ENCODE measurements at regions not wholly inside any gene's neighbourhood (a gene's known extent, or its start where the extent isn't known, plus 50 kb on each side); places are given as distances from the start of the nearest gene placed in this dataset.

DNA sequence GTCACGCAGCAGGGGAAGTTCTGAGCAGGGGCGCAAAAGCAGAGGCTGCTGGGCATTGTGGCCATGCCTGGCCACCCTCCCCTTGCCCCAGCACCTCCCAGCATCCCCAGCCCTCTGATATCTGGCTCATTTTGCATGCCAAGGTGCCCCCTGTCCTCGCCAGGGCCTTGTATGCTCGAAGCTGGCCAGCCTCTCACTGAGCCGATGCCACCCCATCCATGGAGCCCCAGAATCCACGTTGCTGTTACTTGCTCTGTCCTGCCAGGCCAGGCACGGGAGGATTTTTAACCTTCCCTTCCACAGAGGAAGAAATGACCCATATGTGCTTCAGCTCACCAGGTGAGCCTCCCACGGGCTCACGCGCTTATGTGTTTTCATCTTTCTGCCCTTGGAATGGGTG, 413.4 kb downstream of the BCL11B start:
- no peaks in the 10 kb centered on the region for H3K79me2 ChIP-seq (ENCODE audit: control insufficient read depth, insufficient read depth, low read length)
- H2AFZ ChIP-seq (ENCODE audit: low read depth, low read length), result no peak overlapping the region
- dilution Hi-C loops (cut with MboI; ENCODE audit: extremely low pct_ligation_motif_present, low sequenced_read_pairs) (no loop called here), intact Hi-C loops (cut with micrococcal nuclease) (no loop called here)
- no peak overlapping the region for H3K9ac ChIP-seq (replicated peaks; ENCODE audit: extremely low read depth, insufficient read depth, low read length)
- H3K4me2 ChIP-seq (ENCODE audit: insufficient read depth, low read length), result no peak overlapping the region
- no peaks in the 10 kb centered on the region for H4K20me1 ChIP-seq (replicated peaks; ENCODE audit: control insufficient read depth, extremely low read depth, insufficient read depth, low read length)
- H3K36me3 ChIP-seq (ENCODE audit: control insufficient read depth in 2 of 2, extremely low read depth in 1 of 2, insufficient read depth in 2 of 2, low read length in 2 of 2), result no peaks in the 10 kb centered on the region
- H3K27me3 ChIP-seq (ENCODE audit: control insufficient read depth in 2 of 2, insufficient read depth in 2 of 2, low read length in 2 of 2), result no peaks in the 10 kb centered on the region
- ChIA-PET POLR2A (no interaction called here), CTCF (no interaction called here)
- H3K27ac ChIP-seq (ENCODE audit: insufficient read depth, low read depth, low read length), result no peak overlapping the region
- TF ChIP-seq MAX (IDR thresholded peaks at IDR 0.05; ENCODE audit: insufficient read depth, insufficient read length) (no peak), MYC (IDR thresholded peaks at IDR 0.05; ENCODE audit: low read depth, low read length) (no peak), FOS (IDR thresholded peaks at IDR 0.05; ENCODE audit: borderline replicate concordance, insufficient read depth, low read length) (no peak), POLR2A (IDR thresholded peaks at IDR 0.05; ENCODE audit: low read depth, low read length) (no peak), POLR2AphosphoS5 (IDR thresholded peaks at IDR 0.05; ENCODE audit: insufficient read depth, low read depth, low read length) (no peak), GATA2 (IDR thresholded peaks at IDR 0.05; ENCODE audit: insufficient read depth, insufficient read length, low read depth, low read length) (no peak)
- TF ChIP-seq, protein P1, sequence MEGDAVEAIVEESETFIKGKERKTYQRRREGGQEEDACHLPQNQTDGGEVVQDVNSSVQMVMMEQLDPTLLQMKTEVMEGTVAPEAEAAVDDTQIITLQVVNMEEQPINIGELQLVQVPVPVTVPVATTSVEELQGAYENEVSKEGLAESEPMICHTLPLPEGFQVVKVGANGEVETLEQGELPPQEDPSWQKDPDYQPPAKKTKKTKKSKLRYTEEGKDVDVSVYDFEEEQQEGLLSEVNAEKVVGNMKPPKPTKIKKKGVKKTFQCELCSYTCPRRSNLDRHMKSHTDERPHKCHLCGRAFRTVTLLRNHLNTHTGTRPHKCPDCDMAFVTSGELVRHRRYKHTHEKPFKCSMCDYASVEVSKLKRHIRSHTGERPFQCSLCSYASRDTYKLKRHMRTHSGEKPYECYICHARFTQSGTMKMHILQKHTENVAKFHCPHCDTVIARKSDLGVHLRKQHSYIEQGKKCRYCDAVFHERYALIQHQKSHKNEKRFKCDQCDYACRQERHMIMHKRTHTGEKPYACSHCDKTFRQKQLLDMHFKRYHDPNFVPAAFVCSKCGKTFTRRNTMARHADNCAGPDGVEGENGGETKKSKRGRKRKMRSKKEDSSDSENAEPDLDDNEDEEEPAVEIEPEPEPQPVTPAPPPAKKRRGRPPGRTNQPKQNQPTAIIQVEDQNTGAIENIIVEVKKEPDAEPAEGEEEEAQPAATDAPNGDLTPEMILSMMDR (IDR thresholded peaks at IDR 0.05; ENCODE audit: extremely low read depth in 1 of 2, insufficient read depth in 1 of 2, low read depth in 1 of 2, low read length in 2 of 2), result no peak
- FAIRE-seq (no peak), DNase-seq (ENCODE audit: low read depth, low spot score) (no peak)
- H3K9me3 ChIP-seq (replicated peaks; ENCODE audit: control insufficient read depth, insufficient read depth, low read length), result peaks cover 9% of the 10 kb centered on the region
- no peaks in the 10 kb centered on the region for H3K9me1 ChIP-seq (replicated peaks; ENCODE audit: control insufficient read depth, extremely low read depth, insufficient read depth, low read length)
- H3K4me3 ChIP-seq (replicated peaks in 1 of 3; ENCODE audit: insufficient read depth in 1 of 3, low read depth in 1 of 3, low read length in 3 of 3), result no peak overlapping the region
- H3K4me1 ChIP-seq (ENCODE audit: control insufficient read depth, extremely low read depth, insufficient read depth, low read length), result no peaks in the 10 kb centered on the region
- BruUV-seq (replicated peaks), result no TSS peak

DNA sequence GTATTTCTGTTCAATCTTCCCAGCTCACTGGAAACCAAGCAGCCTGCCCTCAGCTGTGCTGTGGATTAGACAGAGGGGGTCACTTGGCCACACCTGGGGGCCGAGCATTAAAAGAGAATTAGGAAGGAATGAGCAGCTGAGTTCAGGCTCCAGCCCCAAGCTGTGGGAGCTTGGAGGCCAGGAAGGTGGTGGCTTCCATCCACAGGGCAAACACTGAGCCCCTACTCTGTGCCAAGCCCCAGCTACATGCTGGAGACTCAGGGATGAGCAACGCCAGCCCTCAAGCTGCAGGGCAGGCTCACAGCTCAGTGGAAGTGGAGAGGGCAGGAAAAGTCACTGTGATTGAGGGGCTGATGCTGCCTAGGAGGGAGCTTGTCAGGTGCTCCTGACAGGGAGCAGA, 412.7 kb downstream of the BCL11B start:
- Histone ChIP-seq H3K4me3 (replicated peaks in 1 of 3; ENCODE audit: insufficient read depth in 1 of 3, low read depth in 1 of 3, low read length in 3 of 3) (no peak overlapping the region), H2AFZ (ENCODE audit: low read depth, low read length) (no peak overlapping the region), H3K9me1 (replicated peaks; ENCODE audit: control insufficient read depth, extremely low read depth, insufficient read depth, low read length) (no peaks in the 10 kb centered on the region), H3K9me3 (replicated peaks; ENCODE audit: control insufficient read depth, insufficient read depth, low read length) (peaks cover 11% of the 10 kb centered on the region), H3K36me3 (ENCODE audit: control insufficient read depth in 2 of 2, extremely low read depth in 1 of 2, insufficient read depth in 2 of 2, low read length in 2 of 2) (no peaks in the 10 kb centered on the region), H3K4me1 (ENCODE audit: control insufficient read depth, extremely low read depth, insufficient read depth, low read length) (no peaks in the 10 kb centered on the region), H3K79me2 (ENCODE audit: control insufficient read depth, insufficient read depth, low read length) (no peaks in the 10 kb centered on the region), H3K9ac (replicated peaks; ENCODE audit: extremely low read depth, insufficient read depth, low read length) (no peak overlapping the region), H4K20me1 (replicated peaks; ENCODE audit: control insufficient read depth, extremely low read depth, insufficient read depth, low read length) (no peaks in the 10 kb centered on the region), H3K4me2 (ENCODE audit: insufficient read depth, low read length) (no peak overlapping the region), H3K27ac (ENCODE audit: insufficient read depth, low read depth, low read length) (no peak overlapping the region), H3K27me3 (ENCODE audit: control insufficient read depth in 2 of 2, insufficient read depth in 2 of 2, low read length in 2 of 2) (no peaks in the 10 kb centered on the region)
- dilution Hi-C loops (cut with MboI; ENCODE audit: extremely low pct_ligation_motif_present, low sequenced_read_pairs), result no loop called here
- TF ChIP-seq GATA2 (IDR thresholded peaks at IDR 0.05; ENCODE audit: insufficient read depth, insufficient read length, low read depth, low read length) (no peak), MYC (IDR thresholded peaks at IDR 0.05; ENCODE audit: low read depth, low read length) (no peak), POLR2AphosphoS5 (IDR thresholded peaks at IDR 0.05; ENCODE audit: insufficient read depth, low read depth, low read length) (no peak), JUN (IDR thresholded peaks at IDR 0.05; ENCODE audit: borderline replicate concordance, insufficient read depth, insufficient read length, low read depth) (no peak), FOS (IDR thresholded peaks at IDR 0.05; ENCODE audit: borderline replicate concordance, insufficient read depth, low read length) (no peak), POLR2A (IDR thresholded peaks at IDR 0.05; ENCODE audit: low read depth, low read length) (no peak), EZH2 (IDR thresholded peaks at IDR 0.05; ENCODE audit: borderline replicate concordance, low read depth, low read length, severe bottlenecking) (no peak), MAX (IDR thresholded peaks at IDR 0.05; ENCODE audit: insufficient read depth, insufficient read length) (no peak)
- TF ChIP-seq, protein P1 (IDR thresholded peaks at IDR 0.05; ENCODE audit: extremely low read depth in 1 of 2, insufficient read depth in 1 of 2, low read depth in 1 of 2, low read length in 2 of 2), result no peak
- ChIA-PET CTCF (no interaction called here), POLR2A (no interaction called here)
- no TSS peak for BruUV-seq (replicated peaks)
- intact Hi-C loops (cut with micrococcal nuclease), result no loop called here
- DNase-seq (ENCODE audit: low read depth, low spot score), result no peak
- FAIRE-seq, result no peak
